ENCODE measurements at regions not wholly inside any gene's neighbourhood (a gene's known extent, or its start where the extent isn't known, plus 50 kb on each side); places are given as distances from the start of the nearest gene placed in this dataset.

- Histone ChIP-seq H4K20me1 (ENCODE audit: control insufficient read depth, extremely low read depth, insufficient read depth, low read length) (no peaks in the 10 kb centered on the region), H3K4me2 (ENCODE audit: extremely low read depth, insufficient read depth, low read length) (no peak overlapping the region), H3K27me3 (ENCODE audit: control insufficient read depth, insufficient read depth, low read length) (no peaks in the 10 kb centered on the region), H3K4me3 (replicated peaks in 1 of 4; ENCODE audit: control extremely low read depth in 1 of 4, insufficient read depth in 1 of 4, low read depth in 3 of 4, low read length in 4 of 4) (no peak overlapping the region), H3K79me2 (ENCODE audit: control insufficient read depth, insufficient read depth, low read length) (no peaks in the 10 kb centered on the region), H3K36me3 (ENCODE audit: control insufficient read depth, insufficient read depth, low read length) (no peaks in the 10 kb centered on the region), H3K4me1 (ENCODE audit: control insufficient read depth, extremely low read depth, insufficient read depth, low read length) (no peaks in the 10 kb centered on the region), H3K27ac (ENCODE audit: insufficient read depth, low read length) (no peak overlapping the region), H3K9ac (ENCODE audit: insufficient read depth, low read length) (no peak overlapping the region), H3K9me3 (ENCODE audit: control insufficient read depth, insufficient read depth, low read depth, low read length) (no peaks in the 10 kb centered on the region), H2AFZ (ENCODE audit: low read length) (no peak overlapping the region)
- DNase-seq (ENCODE audit: low read depth in 2 of 2) = no peak
- no peak for TF ChIP-seq EZH2 (IDR thresholded peaks at IDR 0.05; ENCODE audit: low read length, missing control alignments)
- no peak for TF ChIP-seq CTCF (conservative IDR thresholded peaks at IDR 0.05 in 1 of 2, IDR thresholded peaks at IDR 0.05 in 1 of 2; ENCODE audit: low read depth in 1 of 2, low read length in 2 of 2)
These were observed 389.0 kb upstream of the USP24 start for GRCh38 chr1:55604179-55604578.

- TF ChIP-seq CTCF (conservative IDR thresholded peaks at IDR 0.05 in 1 of 2, IDR thresholded peaks at IDR 0.05 in 1 of 2; ENCODE audit: low read depth in 1 of 2, low read length in 2 of 2) (no peak), EZH2 (IDR thresholded peaks at IDR 0.05; ENCODE audit: low read length, missing control alignments) (no peak)
- H3K4me2 ChIP-seq (ENCODE audit: extremely low read depth, insufficient read depth, low read length) = no peak overlapping the region
- H3K9ac ChIP-seq (ENCODE audit: insufficient read depth, low read length) = no peak overlapping the region
- no peak overlapping the region for H2AFZ ChIP-seq (ENCODE audit: low read length)
- H3K27ac ChIP-seq (ENCODE audit: insufficient read depth, low read length) = no peak overlapping the region
- no peaks in the 10 kb centered on the region for H4K20me1 ChIP-seq (ENCODE audit: control insufficient read depth, extremely low read depth, insufficient read depth, low read length)
- H3K4me1 ChIP-seq (ENCODE audit: control insufficient read depth, extremely low read depth, insufficient read depth, low read length) = no peaks in the 10 kb centered on the region
- no peak for DNase-seq (ENCODE audit: low read depth in 2 of 2)
- no peaks in the 10 kb centered on the region for H3K79me2 ChIP-seq (ENCODE audit: control insufficient read depth, insufficient read depth, low read length)
- no peaks in the 10 kb centered on the region for H3K9me3 ChIP-seq (ENCODE audit: control insufficient read depth, insufficient read depth, low read depth, low read length)
- H3K27me3 ChIP-seq (ENCODE audit: control insufficient read depth, insufficient read depth, low read length) = no peaks in the 10 kb centered on the region
- no peaks in the 10 kb centered on the region for H3K36me3 ChIP-seq (ENCODE audit: control insufficient read depth, insufficient read depth, low read length)
- no peak overlapping the region for H3K4me3 ChIP-seq (replicated peaks in 1 of 4; ENCODE audit: control extremely low read depth in 1 of 4, insufficient read depth in 1 of 4, low read depth in 3 of 4, low read length in 4 of 4)
These were observed 385.1 kb upstream of the USP24 start for GRCh38 chr1:55600242-55600641.

- TF ChIP-seq CTCF (conservative IDR thresholded peaks at IDR 0.05 in 1 of 2, IDR thresholded peaks at IDR 0.05 in 1 of 2; ENCODE audit: low read depth in 1 of 2, low read length in 2 of 2) (no peak), EZH2 (IDR thresholded peaks at IDR 0.05; ENCODE audit: low read length, missing control alignments) (no peak)
- no peaks in the 10 kb centered on the region for H3K4me1 ChIP-seq (ENCODE audit: control insufficient read depth, extremely low read depth, insufficient read depth, low read length)
- H3K4me2 ChIP-seq (ENCODE audit: extremely low read depth, insufficient read depth, low read length) = no peak overlapping the region
- no peak for DNase-seq (ENCODE audit: low read depth in 2 of 2)
- H3K79me2 ChIP-seq (ENCODE audit: control insufficient read depth, insufficient read depth, low read length) = no peaks in the 10 kb centered on the region
- H3K27me3 ChIP-seq (ENCODE audit: control insufficient read depth, insufficient read depth, low read length) = no peaks in the 10 kb centered on the region
- H3K36me3 ChIP-seq (ENCODE audit: control insufficient read depth, insufficient read depth, low read length) = no peaks in the 10 kb centered on the region
- H2AFZ ChIP-seq (ENCODE audit: low read length) = no peak overlapping the region
- no peaks in the 10 kb centered on the region for H3K9me3 ChIP-seq (ENCODE audit: control insufficient read depth, insufficient read depth, low read depth, low read length)
- H3K27ac ChIP-seq (ENCODE audit: insufficient read depth, low read length) = no peak overlapping the region
- H3K4me3 ChIP-seq (replicated peaks in 1 of 4; ENCODE audit: control extremely low read depth in 1 of 4, insufficient read depth in 1 of 4, low read depth in 3 of 4, low read length in 4 of 4) = no peak overlapping the region
- no peak overlapping the region for H3K9ac ChIP-seq (ENCODE audit: insufficient read depth, low read length)
- no peaks in the 10 kb centered on the region for H4K20me1 ChIP-seq (ENCODE audit: control insufficient read depth, extremely low read depth, insufficient read depth, low read length)
These were observed 382.7 kb upstream of the USP24 start for GRCh38 chr1:55597910-55598309.
